T-helper 2 cell treated with Interferon-gamma antibody and Interleukin-4, amounts not matched to agents 5 μg/mL and 100 μg/mL, for 36 hours (primary cell): ENCODE measurements at regions not wholly inside any gene's neighbourhood (a gene's known extent, or its start where the extent isn't known, plus 50 kb on each side); places are given as distances from the start of the nearest gene placed in this dataset.

Experiments
- DNase-seq: peaks from one replicate; pipeline ENCODE4 v3.0.0; 2021; ENCODE audit warnings: low spot score
- H3K27ac Mint-ChIP-seq: one replicate; pipeline ENCODE4 v1.8.0; 2021; ENCODE audit warnings: mild to moderate bottlenecking, mixed read lengths
- H3K27me3 Mint-ChIP-seq: one replicate; pipeline ENCODE4 v1.8.0; 2021; ENCODE audit warnings: low read depth, mixed read lengths
- H3K36me3 Mint-ChIP-seq: one replicate; pipeline ENCODE4 v1.8.0; 2021; ENCODE audit warnings: low read depth, mixed read lengths
- H3K4me1 Mint-ChIP-seq: one replicate; pipeline ENCODE4 v1.8.0; 2021; ENCODE audit warnings: low read depth, mixed read lengths
- H3K4me3 Mint-ChIP-seq: one replicate; pipeline ENCODE4 v1.8.0; 2022; ENCODE audit warnings: mild to moderate bottlenecking, moderate library complexity, mixed read lengths
- H3K9me3 Mint-ChIP-seq: one replicate; pipeline ENCODE4 v1.8.0; 2021; ENCODE audit warnings: mixed read lengths

DNA sequence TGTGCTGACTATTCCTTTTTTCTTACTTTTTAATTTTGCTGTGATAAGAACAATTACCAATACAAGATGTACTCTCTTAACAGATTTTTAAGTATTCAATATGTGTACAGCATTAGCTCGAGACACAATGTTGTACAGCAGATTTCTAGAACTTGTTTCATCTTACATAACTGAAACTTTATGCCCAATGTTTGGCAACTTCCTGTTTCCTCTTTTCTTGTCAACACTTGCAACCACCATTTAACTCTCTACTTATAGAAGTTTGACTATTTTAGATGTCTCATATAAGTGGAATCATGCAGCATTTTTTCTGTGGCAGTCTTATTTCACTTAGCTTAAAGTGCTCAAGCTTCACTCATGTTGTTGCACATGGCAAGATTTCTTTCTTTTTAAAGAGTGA lies 1426.8 kb downstream of the SLITRK5 start:
- Mint-ChIP-seq H3K4me3 (no peak overlapping the region), H3K27ac (no peak overlapping the region), H3K4me1 (no peaks in the 10 kb centered on the region), H3K27me3 (no peaks in the 10 kb centered on the region), H3K9me3 (peaks cover 17% of the 10 kb centered on the region), H3K36me3 (no peaks in the 10 kb centered on the region)
- no peak for DNase-seq

DNA sequence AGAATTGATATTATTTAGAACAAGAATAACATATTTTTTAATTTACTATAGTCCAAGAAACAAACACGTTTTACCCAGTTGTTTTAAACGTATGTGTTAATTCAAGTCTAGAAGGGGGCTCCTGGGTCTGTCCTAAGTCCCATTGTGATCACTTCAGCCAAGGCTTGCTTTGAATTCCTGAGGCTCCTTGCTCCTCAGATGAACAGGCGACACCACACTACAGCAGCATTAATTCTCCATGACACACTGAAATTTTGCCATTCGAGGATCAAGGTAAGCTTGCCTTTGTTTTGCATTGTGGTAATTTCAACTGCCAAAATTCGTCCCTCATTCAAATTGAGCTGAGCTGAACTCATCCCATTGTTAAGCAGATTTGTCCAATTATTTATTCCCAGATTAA lies 1442.6 kb downstream of the SLITRK5 start:
- no peaks in the 10 kb centered on the region for H3K4me1 Mint-ChIP-seq
- no peak for DNase-seq
- no peaks in the 10 kb centered on the region for H3K36me3 Mint-ChIP-seq
- no peak overlapping the region for H3K27ac Mint-ChIP-seq
- H3K4me3 Mint-ChIP-seq: no peak overlapping the region
- no peaks in the 10 kb centered on the region for H3K27me3 Mint-ChIP-seq
- H3K9me3 Mint-ChIP-seq: peaks cover 9% of the 10 kb centered on the region

DNA sequence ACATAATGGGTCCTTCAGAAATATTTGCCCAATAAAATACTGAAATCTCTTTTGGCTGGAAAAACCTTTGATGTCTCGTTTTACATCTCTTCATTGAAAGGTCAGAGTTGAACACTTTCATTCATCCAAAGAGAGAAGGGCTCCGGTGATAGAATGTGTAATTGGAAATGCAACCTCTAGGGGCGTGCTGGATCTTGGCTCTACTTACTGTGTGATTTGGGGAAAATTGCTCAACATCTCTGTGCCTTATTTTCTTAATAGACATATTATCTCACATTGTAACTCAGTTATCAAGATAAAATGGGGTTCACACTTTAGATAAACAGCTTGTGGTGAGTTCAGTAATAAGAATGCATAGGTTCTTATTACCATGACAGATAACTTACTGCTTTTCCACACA lies 1444.1 kb downstream of the SLITRK5 start:
- DNase-seq: no peak
- no peak overlapping the region for H3K4me3 Mint-ChIP-seq
- H3K9me3 Mint-ChIP-seq: peaks cover 19% of the 10 kb centered on the region
- H3K36me3 Mint-ChIP-seq: no peaks in the 10 kb centered on the region
- no peaks in the 10 kb centered on the region for H3K27me3 Mint-ChIP-seq
- no peak overlapping the region for H3K27ac Mint-ChIP-seq
- H3K4me1 Mint-ChIP-seq: no peaks in the 10 kb centered on the region

DNA sequence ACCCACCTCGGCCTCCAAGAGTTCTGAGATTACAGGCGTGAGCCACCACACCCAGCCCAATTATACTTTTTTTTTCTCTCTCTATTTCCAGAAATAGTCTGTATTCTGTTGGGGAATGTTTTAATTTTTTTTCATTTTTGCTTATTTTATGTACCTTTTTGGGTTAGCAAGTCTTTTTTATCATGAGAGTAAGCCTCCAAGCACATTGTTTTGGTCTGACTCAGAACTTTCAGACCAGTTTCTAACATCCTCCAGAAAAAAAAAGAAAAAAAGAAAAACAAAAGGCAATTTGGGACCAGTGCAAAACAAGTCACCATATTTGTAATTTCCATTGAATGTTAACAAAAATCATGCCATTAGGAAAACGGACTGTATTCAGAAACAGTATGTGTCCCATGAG lies 1465.5 kb downstream of the SLITRK5 start:
- Mint-ChIP-seq H3K27me3 (no peaks in the 10 kb centered on the region), H3K27ac (no peak overlapping the region), H3K36me3 (no peaks in the 10 kb centered on the region), H3K4me1 (no peaks in the 10 kb centered on the region), H3K4me3 (no peak overlapping the region), H3K9me3 (peaks cover 6% of the 10 kb centered on the region)
- DNase-seq: no peak

DNA sequence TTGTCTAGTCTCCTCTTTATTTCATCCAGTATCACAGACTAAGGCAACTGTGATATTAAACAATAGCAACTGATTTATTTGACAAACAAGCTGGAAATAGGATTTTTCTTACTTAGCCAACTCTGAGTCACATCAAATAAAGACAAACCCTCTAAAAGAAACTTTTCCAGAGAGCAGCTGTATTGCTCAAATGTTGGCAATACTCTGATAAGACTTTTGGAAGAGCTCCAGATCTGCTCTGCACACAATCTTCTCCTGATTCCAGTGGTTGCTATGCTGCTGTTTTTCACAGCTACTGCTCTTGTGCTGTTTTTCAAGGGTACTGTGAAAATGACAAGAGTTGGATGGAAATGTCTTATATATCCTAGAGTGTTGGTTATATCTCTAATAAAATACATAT lies 1479.2 kb downstream of the SLITRK5 start:
- no peaks in the 10 kb centered on the region for H3K36me3 Mint-ChIP-seq
- H3K27me3 Mint-ChIP-seq: no peaks in the 10 kb centered on the region
- H3K27ac Mint-ChIP-seq: no peak overlapping the region
- H3K9me3 Mint-ChIP-seq: peaks cover 23% of the 10 kb centered on the region
- DNase-seq: no peak
- H3K4me1 Mint-ChIP-seq: no peaks in the 10 kb centered on the region
- H3K4me3 Mint-ChIP-seq: no peak overlapping the region

DNA sequence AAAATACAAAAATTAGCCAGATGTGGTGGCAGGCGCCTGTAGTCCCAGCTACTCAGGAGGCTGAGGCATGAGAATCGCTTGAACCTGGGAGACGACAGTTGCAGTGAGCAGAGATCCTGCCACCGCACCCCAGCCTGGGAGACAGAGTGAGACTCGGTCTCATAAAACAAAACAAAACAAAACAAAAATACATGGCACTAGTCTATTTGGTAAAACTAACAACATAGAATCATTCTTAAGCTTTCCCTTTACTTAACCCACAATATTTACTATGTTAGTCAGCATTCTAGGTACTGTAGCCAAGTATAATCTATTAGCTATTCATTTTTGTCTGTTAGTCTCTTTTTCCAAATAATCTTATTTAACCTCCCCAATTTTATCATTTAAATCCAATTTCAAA lies 1482.8 kb downstream of the SLITRK5 start:
- H3K27me3 Mint-ChIP-seq: no peaks in the 10 kb centered on the region
- H3K4me3 Mint-ChIP-seq: no peak overlapping the region
- peaks cover 22% of the 10 kb centered on the region for H3K9me3 Mint-ChIP-seq
- no peaks in the 10 kb centered on the region for H3K36me3 Mint-ChIP-seq
- no peak overlapping the region for H3K27ac Mint-ChIP-seq
- no peaks in the 10 kb centered on the region for H3K4me1 Mint-ChIP-seq
- no peak for DNase-seq

DNA sequence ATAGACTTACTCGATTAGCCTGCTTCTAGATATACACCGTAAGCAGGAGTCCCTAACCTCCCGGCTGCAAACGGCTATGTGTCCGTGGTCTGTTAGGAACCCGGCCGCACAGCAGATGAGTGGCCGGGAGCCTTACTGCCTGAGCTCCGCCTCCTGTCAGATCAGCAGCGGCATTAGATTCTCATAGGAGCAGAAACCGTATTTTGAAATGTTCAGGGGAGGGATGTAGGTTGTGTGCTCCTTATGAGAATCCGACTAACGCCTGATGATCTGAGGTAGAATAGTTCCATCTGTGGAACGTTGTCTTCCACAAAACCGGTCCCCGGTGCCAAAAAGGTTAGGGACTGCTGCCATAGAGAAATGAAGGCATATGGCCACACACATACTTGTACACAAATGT lies 1491.9 kb downstream of the SLITRK5 start:
- Mint-ChIP-seq H3K36me3 (no peaks in the 10 kb centered on the region), H3K4me1 (no peaks in the 10 kb centered on the region), H3K27ac (no peak overlapping the region), H3K9me3 (peaks cover 27% of the 10 kb centered on the region), H3K4me3 (no peak overlapping the region), H3K27me3 (no peaks in the 10 kb centered on the region)
- DNase-seq: no peak

DNA sequence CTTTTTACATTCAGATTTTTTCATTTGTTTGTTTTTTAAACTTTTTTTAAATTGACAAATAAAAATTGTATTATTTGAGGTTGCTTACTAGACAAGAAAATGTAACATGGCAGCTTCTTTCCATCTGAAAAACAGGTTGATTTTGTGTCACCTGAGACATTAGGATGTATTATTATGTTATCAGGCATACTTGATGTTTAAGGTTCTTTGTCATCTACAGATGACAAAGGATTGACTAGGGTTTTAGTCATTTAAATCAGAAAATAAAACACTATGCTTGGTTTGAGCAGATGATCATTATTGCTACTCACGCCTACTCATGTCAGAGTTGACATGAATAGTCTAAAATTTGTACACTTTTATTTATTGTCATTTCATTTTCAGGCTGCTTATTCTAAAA lies 1494.5 kb downstream of the SLITRK5 start:
- Mint-ChIP-seq H3K27ac (no peak overlapping the region), H3K27me3 (no peaks in the 10 kb centered on the region), H3K4me3 (no peak overlapping the region), H3K36me3 (no peaks in the 10 kb centered on the region), H3K9me3 (peaks cover 12% of the 10 kb centered on the region), H3K4me1 (no peaks in the 10 kb centered on the region)
- DNase-seq: no peak

DNA sequence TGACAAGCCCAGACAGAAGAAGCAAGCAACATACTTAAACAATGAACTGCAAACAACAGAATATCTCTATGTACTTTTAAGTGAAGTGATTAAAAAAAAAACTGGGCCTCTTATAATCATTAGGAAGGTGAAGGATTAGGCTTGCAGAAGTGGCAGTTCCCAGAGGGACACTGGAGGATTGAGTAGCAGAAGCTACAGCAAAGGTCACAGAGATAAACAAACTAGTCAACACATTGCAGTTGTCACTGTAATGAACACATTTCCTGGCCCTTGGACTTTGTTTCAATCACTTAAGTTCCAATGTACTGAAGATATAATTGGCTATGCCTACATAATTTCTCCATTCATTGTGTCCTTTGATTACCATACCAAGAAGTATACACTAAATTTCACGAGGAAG lies 1498.8 kb downstream of the SLITRK5 start:
- no peaks in the 10 kb centered on the region for H3K27me3 Mint-ChIP-seq
- H3K36me3 Mint-ChIP-seq: no peaks in the 10 kb centered on the region
- no peak overlapping the region for H3K4me3 Mint-ChIP-seq

DNA sequence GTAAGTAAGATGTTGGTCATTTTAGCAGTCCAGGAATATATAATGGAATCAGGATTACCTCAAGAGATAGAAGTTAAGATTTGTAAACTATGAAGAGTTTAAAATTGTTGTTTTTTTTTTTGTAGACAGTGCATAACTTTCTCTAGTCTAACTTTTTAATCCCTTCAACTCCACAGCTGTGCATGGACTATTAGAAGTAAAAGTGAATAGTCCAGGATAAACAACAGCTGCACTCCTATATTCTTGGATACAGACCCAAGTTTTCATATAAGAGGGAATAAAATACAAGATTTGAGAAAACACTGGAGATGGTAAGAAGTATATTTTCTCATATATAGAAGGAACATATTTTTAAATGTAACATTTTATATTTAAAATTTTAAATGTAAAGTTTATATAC lies 1509.9 kb downstream of the SLITRK5 start:
- Mint-ChIP-seq H3K4me1 (no peaks in the 10 kb centered on the region), H3K9me3 (peaks cover 30% of the 10 kb centered on the region), H3K27ac (no peak overlapping the region), H3K4me3 (no peak overlapping the region), H3K27me3 (no peaks in the 10 kb centered on the region), H3K36me3 (no peaks in the 10 kb centered on the region)
- no peak for DNase-seq

More for the DNA sequence above, 1498.8 kb downstream of the SLITRK5 start:
- Mint-ChIP-seq H3K9me3 (peaks cover 13% of the 10 kb centered on the region), H3K4me1 (no peaks in the 10 kb centered on the region), H3K27ac (no peak overlapping the region)
- no peak for DNase-seq

DNA sequence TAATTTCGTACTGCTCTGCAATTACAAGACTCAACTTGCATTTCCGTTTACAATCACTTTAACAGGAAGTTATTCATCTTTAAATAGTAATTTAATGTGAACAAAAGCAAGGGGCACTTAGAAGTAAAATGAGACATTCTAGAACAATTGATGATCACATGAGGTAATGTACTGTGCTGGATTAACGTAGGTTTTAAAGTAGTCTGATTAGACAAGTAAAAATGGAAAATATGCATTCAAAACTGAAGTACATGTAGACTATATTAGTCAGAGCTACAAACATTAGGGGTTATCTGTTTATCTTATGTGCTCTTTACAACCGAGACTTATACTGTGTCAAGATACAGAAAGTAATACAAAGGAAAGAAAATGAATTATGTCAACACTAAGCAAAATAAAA lies 1528.0 kb downstream of the SLITRK5 start:
- Mint-ChIP-seq H3K27ac (no peak overlapping the region), H3K4me1 (no peaks in the 10 kb centered on the region), H3K36me3 (no peaks in the 10 kb centered on the region), H3K4me3 (no peak overlapping the region), H3K9me3 (peaks cover 26% of the 10 kb centered on the region), H3K27me3 (no peaks in the 10 kb centered on the region)
- DNase-seq: no peak

DNA sequence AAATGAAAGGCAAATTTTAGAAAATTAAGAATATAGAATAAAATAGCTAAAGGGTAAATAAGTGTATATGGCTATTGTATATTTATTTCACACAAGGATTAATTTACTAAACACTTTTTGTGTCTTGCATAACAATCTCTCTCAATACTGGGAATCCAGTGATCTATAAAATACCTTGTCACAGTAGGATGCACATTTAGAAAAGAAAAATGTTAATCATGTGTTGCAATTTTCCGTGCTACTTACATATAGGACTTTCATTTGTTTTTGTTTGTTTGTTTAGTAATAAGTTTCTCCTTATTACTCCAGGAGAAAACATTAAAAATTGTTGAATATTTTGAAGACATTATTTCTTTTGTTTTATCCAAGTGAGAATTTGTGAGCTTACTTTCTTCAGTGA lies 1533.3 kb downstream of the SLITRK5 start:
- no peaks in the 10 kb centered on the region for H3K4me1 Mint-ChIP-seq
- H3K9me3 Mint-ChIP-seq: peaks cover 13% of the 10 kb centered on the region
- no peak overlapping the region for H3K4me3 Mint-ChIP-seq
- no peaks in the 10 kb centered on the region for H3K36me3 Mint-ChIP-seq
- no peak for DNase-seq
- no peak overlapping the region for H3K27ac Mint-ChIP-seq
- H3K27me3 Mint-ChIP-seq: no peaks in the 10 kb centered on the region

DNA sequence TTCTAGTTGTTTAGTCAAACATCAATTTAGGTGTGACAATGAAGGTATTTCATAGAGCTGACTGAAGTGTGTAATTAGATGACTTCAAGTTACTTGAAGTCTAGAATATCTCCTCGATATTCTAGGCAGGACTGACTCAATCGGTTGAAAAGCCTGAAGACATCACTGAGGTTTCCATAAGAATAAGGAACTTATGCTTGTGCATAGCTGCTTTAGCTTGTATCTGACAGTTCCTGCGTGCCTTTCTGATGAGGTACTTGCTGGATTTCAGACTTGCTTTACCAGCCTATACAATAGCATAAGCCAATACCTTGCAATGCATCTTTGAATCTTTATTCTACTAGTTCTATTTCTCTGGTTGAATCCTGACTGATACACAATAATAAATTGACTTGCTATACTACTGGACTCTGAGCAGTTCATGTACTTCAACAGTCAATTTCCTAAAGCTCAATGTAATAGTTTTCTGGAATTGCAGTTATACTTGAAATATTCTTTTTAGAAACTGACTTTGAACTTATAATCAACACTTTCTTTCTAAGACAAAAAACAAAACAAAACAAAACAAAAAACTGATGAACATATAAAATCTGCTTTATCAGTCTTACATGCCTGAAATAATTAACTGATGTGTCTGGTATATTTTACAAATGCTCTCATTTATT lies 1534.8 kb downstream of the SLITRK5 start:
- Mint-ChIP-seq H3K4me3 (no peak overlapping the region), H3K9me3 (peaks cover 9% of the 10 kb centered on the region), H3K27ac (no peak overlapping the region), H3K4me1 (no peaks in the 10 kb centered on the region), H3K27me3 (no peaks in the 10 kb centered on the region), H3K36me3 (no peaks in the 10 kb centered on the region)
- no peak for DNase-seq

DNA sequence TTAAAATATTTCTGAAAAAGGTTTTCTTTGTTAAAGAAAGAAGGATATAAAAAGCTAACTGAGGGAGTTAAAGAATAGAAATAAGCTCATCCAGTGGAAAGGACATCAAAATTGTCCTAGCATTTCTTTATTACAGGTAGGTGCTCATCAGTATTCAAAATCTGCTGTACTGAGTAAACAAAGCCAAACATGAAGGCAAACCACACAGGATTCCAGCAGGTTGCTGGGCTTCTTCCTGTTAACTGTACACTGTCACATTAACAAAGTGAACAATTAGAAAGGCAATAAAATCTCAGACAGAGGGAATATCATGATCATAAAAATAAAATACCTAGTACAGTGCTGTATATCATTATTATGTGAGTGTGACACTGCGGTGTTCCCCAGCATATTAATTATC lies 1541.0 kb downstream of the SLITRK5 start:
- no peak overlapping the region for H3K4me3 Mint-ChIP-seq
- no peak overlapping the region for H3K27ac Mint-ChIP-seq
- H3K9me3 Mint-ChIP-seq: peaks cover 18% of the 10 kb centered on the region
- H3K27me3 Mint-ChIP-seq: no peaks in the 10 kb centered on the region
- H3K4me1 Mint-ChIP-seq: no peaks in the 10 kb centered on the region
- H3K36me3 Mint-ChIP-seq: no peaks in the 10 kb centered on the region
- no peak for DNase-seq

DNA sequence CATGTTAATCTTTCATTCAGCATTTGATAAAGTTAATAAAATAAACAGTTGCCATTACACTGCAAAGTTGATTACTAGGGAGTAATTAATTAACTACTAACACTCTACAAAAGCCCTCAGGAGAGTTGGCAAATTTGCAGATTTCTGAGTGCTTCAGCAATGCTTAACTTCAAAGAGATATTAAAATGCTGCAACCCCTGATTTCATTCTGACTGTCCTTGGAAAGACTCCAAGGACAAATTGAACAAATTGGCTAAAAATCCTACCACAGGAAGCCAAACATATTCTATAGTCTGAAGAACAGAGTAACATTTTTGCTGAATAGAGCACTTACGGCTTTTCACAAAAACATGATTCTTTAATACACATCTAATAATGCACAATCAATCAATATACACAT lies 1543.0 kb downstream of the SLITRK5 start:
- Mint-ChIP-seq H3K27ac (no peak overlapping the region), H3K9me3 (peaks cover 18% of the 10 kb centered on the region), H3K36me3 (no peaks in the 10 kb centered on the region), H3K4me1 (no peaks in the 10 kb centered on the region), H3K4me3 (no peak overlapping the region), H3K27me3 (no peaks in the 10 kb centered on the region)
- DNase-seq: no peak
